Adrenal gland (tissue), 9 donors: ENCODE measurements at regions not wholly inside any gene's neighbourhood (a gene's known extent, or its start where the extent isn't known, plus 50 kb on each side); places are given as distances from the start of the nearest gene placed in this dataset.

Source experiments
- DNase-seq, 7 donors: peaks; one replicate each; pipeline ENCODE4 v3.0.0-alpha.2; 2019 to 2020
- H3K27ac ChIP-seq, 5 donors: fragments of 200-600 bp; sonication (generic) in 4 of 5; 1 replicate in 3 of 5; 2 replicates in 2 of 5; pipeline versions ENCODE4 v1.5.1 to v1.8.0; 2016 to 2020; ENCODE audit warnings: mild to moderate bottlenecking in 1 of 5
- H3K27me3 ChIP-seq: fragments of 200-600 bp; 2 replicates; pipeline ENCODE4 v1.8.0; 2021
- H3K36me3 ChIP-seq, 2 donors: fragments of 200-600 bp; replicated peaks in 1 of 2; 1 replicate in 1 of 2; 2 replicates in 1 of 2; pipeline versions ENCODE4 v1.5.1 to v1.8.0; 2018 to 2022
- H3K4me1 ChIP-seq, 2 donors: fragments of 200-600 bp; replicated peaks in 1 of 2; 1 replicate in 1 of 2; 2 replicates in 1 of 2; pipeline versions ENCODE4 v1.5.1 to v1.8.0; 2018 to 2021
- H3K4me3 ChIP-seq, 4 donors: fragments of 200-600 bp; sonication (generic) in 3 of 4; one replicate each; pipeline ENCODE4 v1.5.1; 2016 to 2018
- H3K9me3 ChIP-seq, 3 donors: fragments of 200-600 bp; sonication (generic) in 1 of 3; replicated peaks in 1 of 3; 1 replicate in 2 of 3; 2 replicates in 1 of 3; pipeline versions ENCODE4 v1.5.1 to v1.8.0; 2016 to 2021
- CTCF ChIP-seq, 6 experiments: fragments of 450-650 bp in 4 of 6; fragments of 200-600 bp in 2 of 6; sonication (generic) in 1 of 6; IDR thresholded peaks; 1 replicate in 5 of 6; 2 replicates in 1 of 6; pipeline versions ENCODE4 v1.5.1 to v1.8.0; 2016 to 2021; ENCODE audit warnings: antibody characterized with exemption in 6 of 6, mild to moderate bottlenecking in 2 of 6, moderate library complexity in 1 of 6
- POLR2A ChIP-seq, 2 donors: fragments of 450-650 bp; IDR thresholded peaks; one replicate each; pipeline ENCODE4 v1.6.1; 2017; ENCODE audit warnings: antibody characterized with exemption in 2 of 2, mild to moderate bottlenecking in 2 of 2, moderate library complexity in 1 of 2
- WGBS, 4 donors: extraction: QIAGEN DNeasy Blood & Tissue Kit in 2 of 4; methylation state at CpG; one replicate each; pipeline versions ENCODE4 v1.1.5 to v1.1.7; 2013 to 2017; 5-methylcytosine and 5-hydroxymethylcytosine counted together
- intact Hi-C, 2 donors: fragments of 100-400 bp; cut with DNase I; formaldehyde crosslinking; loops; one replicate each; pipeline versions ENCODE4 v1.14.1 to v1.15.0; 2022 to 2023
- donor health status: healthy with polysubstance abuse.
- donor health status: Bipolar disorder and iron deficiency.
- donor health status: DM: yes; HTN: yes; CAD: no.
- donor health status: DM: no; HTN: no; CAD: no.
- donor health status: DM: no; HTN: no; CAD: no.

GRCh38 chr5:171639966-171640365 lies 145.7 kb upstream of the SMIM23 start:
- no peaks in the 10 kb centered on the region for H3K36me3 ChIP-seq
- 81 to 92% (median 88%) methylated on average over 4 of the region's 4 CpGs for WGBS, 4 donors
- H3K27ac ChIP-seq, result no peak overlapping the region
- H3K4me3 ChIP-seq, result no peak overlapping the region
- H3K27me3 ChIP-seq, result no peaks in the 10 kb centered on the region
- no peaks in the 10 kb centered on the region for H3K9me3 ChIP-seq
- no peak for DNase-seq
- TF ChIP-seq CTCF (IDR thresholded peaks at IDR 0.05) (no peak), POLR2A (IDR thresholded peaks at IDR 0.05) (no peak)
- H3K4me1 ChIP-seq, result no peaks in the 10 kb centered on the region
- intact Hi-C loops, result no loop called here

DNA sequence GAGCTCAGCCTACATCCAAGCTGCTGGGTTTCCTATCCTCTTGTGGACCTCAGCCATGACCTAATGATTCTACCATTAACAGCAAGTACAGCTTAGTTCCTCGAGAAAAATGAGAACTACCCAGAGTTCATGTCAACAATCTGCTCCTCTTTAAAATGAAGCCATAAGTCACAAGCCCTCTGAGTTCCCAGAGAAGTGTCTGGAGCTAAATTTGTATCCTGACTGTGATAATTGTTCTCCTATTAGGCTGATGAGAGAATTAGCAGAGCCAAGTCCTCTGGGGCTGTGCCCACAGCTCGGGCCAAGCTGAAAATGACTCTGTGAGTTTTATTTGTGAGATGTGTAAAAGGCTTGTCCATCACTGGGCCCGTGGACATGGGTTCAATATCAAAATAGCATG lies 145.1 kb upstream of the SMIM23 start:
- 51 to 68% (median 62%) methylated on average over 3 of the region's 3 CpGs for WGBS, 4 donors
- no peak for TF ChIP-seq CTCF (IDR thresholded peaks at IDR 0.05)
- TF ChIP-seq POLR2A (IDR thresholded peaks at IDR 0.05), result no peak

DNA sequence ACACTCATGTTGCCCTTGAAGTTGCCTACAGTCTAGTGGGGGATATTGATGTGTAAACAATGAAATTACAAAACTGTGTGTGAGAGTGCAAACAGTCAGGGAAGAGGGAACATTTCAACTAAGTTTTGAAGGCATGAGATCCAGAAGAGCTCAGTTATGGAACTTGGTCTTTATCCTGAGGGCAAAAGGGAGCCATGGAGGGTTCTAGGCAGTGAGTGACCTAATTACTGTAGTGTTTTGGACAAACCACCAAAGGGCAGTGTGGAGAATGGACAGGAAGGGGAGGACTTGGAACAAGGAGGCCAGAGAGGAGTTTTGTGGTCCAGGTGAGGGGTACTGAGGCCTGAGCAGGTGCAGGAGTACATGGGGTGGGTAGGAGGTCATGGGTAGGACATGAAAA lies 143.7 kb upstream of the SMIM23 start:
- Histone ChIP-seq H3K27ac (no peak overlapping the region), H3K27me3 (no peaks in the 10 kb centered on the region), H3K9me3 (no peaks in the 10 kb centered on the region), H3K4me3 (no peak overlapping the region), H3K36me3 (no peaks in the 10 kb centered on the region), H3K4me1 (no peaks in the 10 kb centered on the region)
- no peak for TF ChIP-seq CTCF (IDR thresholded peaks at IDR 0.05)
- DNase-seq, result no peak
- intact Hi-C loops, result no loop called here

More for the DNA sequence above, 145.1 kb upstream of the SMIM23 start:
- H3K36me3 ChIP-seq, result no peaks in the 10 kb centered on the region
- intact Hi-C loops, result no loop called here
- no peak overlapping the region for H3K4me3 ChIP-seq
- DNase-seq, result no peak
- no peaks in the 10 kb centered on the region for H3K4me1 ChIP-seq
- no peaks in the 10 kb centered on the region for H3K9me3 ChIP-seq
- H3K27ac ChIP-seq, result no peak overlapping the region
- no peaks in the 10 kb centered on the region for H3K27me3 ChIP-seq

- Histone ChIP-seq H3K9me3 (no peaks in the 10 kb centered on the region), H3K27me3 (no peaks in the 10 kb centered on the region), H3K36me3 (no peaks in the 10 kb centered on the region), H3K27ac (no peak overlapping the region), H3K4me1 (no peaks in the 10 kb centered on the region), H3K4me3 (no peak overlapping the region)
- intact Hi-C loops, result no loop called here
- DNase-seq, result no peak
- WGBS, 4 donors, result 84 to 94% (median 87%) methylated on average over 6 of the region's 6 CpGs
- TF ChIP-seq CTCF (IDR thresholded peaks at IDR 0.05), result no peak
- TF ChIP-seq POLR2A (IDR thresholded peaks at IDR 0.05), result no peak
These were observed 142.7 kb upstream of the SMIM23 start for GRCh38 chr5:171642894-171643293.
